ENCODE measurements at regions not wholly inside any gene's neighbourhood (a gene's known extent, or its start where the extent isn't known, plus 50 kb on each side); places are given as distances from the start of the nearest gene placed in this dataset.

DNA sequence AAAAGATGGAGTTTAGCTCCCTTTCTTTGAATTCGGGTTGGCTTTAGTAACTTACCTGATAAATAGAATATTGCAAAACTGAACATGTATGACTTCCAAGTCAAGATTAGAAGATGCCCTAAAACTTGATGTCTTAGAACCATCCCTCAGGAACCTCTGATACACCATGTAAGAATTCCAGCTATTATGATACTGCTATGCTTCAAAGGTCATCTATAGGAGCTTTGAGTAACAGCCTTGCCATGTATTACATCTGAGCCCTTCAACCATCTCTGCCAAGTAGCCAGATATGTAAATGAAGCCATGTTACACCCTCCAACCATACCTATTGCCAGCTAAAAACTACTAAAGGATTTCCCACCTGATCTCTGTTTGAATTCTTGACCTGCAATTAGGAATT is 854.2 kb downstream of the SI start:
- intact Hi-C loops (cut with DNase I, micrococcal nuclease) = no loop called here
- ATAC-seq = no peak
- no peak for DNase-seq

DNA sequence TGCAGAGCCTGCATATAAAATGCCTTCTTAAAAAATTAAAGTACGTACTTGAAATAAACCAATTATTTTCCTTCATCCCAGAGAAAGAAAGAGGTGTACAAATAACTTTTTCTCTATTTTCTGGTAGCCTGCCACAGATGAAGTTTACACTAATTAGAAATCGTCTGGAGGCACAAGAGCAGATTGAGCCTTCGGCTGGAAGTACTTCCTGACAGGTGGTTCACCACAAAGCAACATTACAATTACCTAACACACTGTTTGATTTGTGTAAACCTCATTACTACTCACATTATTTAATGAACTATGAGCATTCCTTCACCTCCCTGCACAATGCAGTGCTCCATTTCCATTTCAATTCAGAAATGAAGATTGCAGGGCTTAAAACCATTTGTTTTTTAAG is 856.1 kb downstream of the SI start:
- ATAC-seq (no peak), DNase-seq (no peak)
- intact Hi-C loops (cut with DNase I, micrococcal nuclease) = no loop called here

DNA sequence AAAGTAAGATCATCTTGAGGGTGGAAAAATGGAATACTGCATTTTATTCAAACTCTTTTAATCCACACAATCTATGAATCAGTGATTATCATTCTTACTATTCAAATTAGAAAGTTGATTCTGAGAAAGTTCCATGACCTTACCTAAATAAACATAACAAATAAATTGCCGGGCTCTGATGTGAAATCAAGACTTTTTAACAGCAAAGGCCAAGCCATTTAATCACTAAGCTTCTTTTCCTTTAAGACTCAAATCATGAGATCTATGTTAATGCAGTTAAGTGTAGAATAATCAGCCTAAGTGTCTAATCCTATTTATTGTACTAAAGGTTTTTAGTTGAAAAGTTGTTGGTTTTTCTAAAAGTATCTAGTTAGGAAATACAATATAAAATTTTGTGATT is 857.0 kb downstream of the SI start:
- intact Hi-C loops (cut with DNase I, micrococcal nuclease) = no loop called here
- no peak for ATAC-seq
- DNase-seq = no peak

DNA sequence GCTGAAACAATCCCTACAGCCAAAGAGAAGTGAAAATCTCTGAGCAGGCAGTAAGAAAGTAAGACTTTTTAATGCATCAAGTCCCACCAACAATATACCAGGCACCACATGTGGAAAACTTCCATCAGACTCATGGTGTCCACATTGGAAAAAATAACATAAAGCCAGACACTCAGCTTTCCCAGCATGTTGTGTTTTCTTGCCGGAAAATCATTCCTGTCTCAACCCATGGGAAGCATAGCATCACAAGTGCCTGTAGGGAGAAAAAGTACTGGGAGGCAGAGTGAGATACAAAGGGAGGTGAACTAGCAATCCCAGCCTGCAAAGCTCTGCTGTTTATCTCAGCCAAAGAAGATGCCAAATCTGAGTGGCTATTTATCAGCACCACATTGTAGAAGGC is 868.9 kb downstream of the SI start:
- DNase-seq (no peak), ATAC-seq (no peak)
- intact Hi-C loops (cut with DNase I, micrococcal nuclease) = no loop called here

DNA sequence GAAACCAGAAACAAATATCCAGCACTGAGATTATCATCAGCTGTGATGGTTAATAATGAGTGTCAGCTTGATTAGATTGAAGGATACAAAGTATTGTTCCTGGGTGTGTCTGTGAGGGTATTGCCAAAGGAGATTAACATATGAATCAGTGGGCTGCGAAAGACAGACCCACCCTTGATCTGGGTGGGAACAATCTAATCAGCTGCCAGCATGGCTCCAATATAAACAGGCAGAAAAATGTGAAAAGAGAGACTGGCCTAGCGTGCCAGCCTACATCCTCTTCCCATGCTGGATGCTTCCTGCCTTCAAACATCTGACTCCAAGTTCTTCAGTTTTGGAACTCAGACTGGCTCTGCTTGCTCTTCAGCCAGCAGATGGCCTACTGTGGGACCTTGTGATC is 869.5 kb downstream of the SI start:
- ATAC-seq = no peak
- intact Hi-C loops (cut with DNase I, micrococcal nuclease) = no loop called here
- DNase-seq = no peak

DNA sequence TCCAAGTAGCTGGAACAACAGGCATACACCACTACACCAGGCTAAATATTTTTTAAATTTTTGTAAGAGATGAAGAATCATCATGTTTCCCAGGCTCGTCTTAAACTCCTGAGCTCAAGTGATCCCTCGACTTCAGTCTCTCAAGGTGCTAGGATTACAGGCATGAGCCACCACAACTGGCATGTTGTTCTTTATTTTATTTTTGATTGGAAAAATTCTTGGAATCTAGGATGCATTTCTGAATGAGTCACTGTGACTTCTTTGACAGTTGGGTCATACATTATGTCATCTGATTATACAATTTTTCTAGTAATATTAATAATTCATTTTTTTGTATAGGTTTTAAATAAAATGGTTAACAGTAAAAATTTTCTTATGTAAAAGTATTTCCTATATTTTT is 870.2 kb downstream of the SI start:
- ATAC-seq (no peak), DNase-seq (no peak)
- intact Hi-C loops (cut with DNase I, micrococcal nuclease) = no loop called here

DNA sequence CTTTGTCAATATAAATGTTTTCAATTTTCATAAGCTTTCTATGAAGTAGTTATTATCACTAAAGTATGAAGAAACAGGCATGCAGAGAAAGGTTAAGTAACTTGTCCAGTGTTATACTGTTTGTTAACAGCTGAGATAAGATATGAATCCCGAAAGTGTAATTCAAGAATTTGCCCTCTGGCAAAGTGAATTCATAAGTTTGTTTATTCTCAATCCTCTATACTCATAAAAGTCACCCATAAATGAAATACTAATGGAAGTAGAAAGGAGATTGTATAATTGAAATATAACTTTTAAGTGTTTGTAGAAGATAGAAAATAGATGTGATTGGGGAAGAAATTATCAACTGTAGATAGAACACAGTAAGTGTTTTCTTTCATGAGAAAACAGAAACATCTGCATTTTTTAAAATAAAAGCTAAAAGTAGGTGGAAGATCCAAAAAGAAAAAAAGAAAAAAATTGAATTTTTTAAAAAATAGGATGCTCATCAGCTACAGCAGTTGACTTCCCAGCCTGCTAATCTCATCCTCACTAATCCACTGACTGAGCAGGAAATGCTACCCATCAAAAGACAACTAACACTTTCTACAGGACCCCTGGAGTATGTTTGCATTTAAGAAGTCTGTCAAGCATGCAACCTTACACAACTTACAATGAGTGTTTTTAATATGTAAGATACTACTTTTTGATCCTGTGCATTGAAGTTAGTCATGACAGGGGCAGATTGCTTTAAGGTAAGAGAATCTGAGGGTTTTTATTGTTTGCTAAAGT is 878.1 kb downstream of the SI start:
- intact Hi-C loops (cut with DNase I, micrococcal nuclease) = no loop called here
- ATAC-seq (no peak), DNase-seq (no peak)

DNA sequence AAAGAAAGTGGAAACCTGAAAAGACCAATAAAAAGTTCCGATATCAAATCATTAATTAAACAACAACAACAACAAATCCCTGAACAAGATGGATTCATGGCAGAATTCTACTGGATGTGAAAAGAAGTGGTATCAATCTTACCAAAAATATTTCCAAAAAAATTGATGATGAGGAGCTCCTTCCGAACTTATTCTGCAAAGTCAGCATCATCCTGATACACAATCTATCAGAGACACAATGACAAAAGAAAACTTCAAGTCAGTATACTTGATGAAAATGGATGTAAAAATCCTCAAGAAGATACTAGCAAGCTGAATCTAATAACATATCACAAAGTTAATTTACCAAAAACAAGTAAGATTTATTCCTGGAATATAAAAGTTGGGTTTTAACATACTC is 881.8 kb downstream of the SI start:
- intact Hi-C loops (cut with DNase I, micrococcal nuclease) = no loop called here
- DNase-seq = no peak
- no peak for ATAC-seq

DNA sequence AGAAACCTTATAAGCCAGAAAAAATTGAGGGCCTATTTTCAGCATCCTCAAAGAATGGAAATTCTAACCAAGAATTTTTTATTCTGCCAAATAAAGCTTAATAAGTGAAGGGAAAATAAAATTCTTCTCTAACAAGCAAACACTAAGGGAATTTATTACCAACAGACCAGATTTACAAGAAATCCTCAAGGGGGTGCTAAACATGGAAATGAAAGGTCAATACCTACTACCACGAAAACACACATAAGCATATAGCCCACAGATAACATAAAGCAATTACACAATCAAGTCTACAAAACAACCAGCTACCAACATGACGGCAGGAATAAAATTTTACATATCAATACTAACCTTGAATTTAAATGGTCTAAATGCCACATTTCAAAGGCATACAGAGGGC is 883.5 kb downstream of the SI start:
- intact Hi-C loops (cut with DNase I, micrococcal nuclease) = no loop called here
- DNase-seq = no peak
- ATAC-seq = no peak

DNA sequence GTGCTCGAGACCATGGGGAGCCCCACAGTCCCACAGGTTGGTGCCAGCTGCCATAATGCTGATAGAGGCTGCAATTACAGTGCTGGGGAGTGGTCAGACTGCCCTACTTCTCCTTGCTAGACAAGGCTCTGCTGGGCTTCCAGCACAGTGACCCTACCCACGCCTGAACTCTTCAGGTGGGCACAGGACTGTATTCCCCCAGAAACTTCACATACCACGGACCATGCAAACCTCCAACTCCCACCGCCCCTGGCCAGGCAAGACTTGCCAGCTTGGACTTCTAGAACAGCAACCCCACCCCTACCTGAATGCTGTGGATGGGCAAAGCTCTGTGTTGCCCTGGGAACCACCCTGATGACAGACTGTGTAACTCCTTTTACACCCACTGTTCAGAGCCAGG is 885.3 kb downstream of the SI start:
- DNase-seq (no peak), ATAC-seq (no peak)
- intact Hi-C loops (cut with DNase I, micrococcal nuclease) = no loop called here

DNA sequence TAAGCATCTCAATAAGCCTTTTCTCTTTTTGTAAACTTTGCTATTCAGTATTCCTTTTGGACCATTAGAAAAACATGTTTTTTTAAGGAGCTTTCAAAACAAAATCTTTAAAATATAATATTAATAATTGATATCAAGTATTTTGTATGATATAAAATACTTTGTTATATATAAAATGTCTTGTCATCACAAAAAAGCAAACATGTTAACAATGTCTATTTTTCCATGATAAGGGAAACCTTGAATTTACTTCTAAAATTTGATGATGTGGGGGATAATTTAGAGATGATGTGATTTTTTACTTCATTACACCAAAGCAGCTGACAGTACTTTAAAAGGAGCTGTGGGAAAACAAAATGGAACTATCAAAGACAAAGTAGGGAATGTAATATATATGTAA is 887.7 kb downstream of the SI start:
- intact Hi-C loops (cut with DNase I, micrococcal nuclease) = no loop called here
- DNase-seq (no peak), ATAC-seq (no peak)

DNA sequence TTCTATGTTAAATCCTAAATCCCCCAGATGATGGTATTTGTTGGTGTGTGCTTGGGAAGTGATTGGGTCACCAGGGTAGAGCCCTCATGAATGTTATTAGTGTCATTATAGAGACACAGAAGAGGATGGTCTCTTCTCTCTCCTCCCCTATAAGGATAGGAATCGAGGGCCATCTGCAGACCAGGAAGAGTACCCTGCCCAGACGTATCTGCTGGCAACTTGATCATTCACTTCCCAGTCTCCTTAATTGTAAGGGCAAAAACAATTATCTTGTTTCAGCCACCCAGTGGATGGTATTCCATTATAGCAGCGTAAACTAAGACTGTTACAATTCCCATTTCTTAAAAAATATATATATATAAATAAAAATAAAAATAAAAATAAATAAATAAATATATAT is 892.2 kb downstream of the SI start:
- intact Hi-C loops (cut with DNase I, micrococcal nuclease) = no loop called here
- no peak for DNase-seq
- no peak for ATAC-seq

DNA sequence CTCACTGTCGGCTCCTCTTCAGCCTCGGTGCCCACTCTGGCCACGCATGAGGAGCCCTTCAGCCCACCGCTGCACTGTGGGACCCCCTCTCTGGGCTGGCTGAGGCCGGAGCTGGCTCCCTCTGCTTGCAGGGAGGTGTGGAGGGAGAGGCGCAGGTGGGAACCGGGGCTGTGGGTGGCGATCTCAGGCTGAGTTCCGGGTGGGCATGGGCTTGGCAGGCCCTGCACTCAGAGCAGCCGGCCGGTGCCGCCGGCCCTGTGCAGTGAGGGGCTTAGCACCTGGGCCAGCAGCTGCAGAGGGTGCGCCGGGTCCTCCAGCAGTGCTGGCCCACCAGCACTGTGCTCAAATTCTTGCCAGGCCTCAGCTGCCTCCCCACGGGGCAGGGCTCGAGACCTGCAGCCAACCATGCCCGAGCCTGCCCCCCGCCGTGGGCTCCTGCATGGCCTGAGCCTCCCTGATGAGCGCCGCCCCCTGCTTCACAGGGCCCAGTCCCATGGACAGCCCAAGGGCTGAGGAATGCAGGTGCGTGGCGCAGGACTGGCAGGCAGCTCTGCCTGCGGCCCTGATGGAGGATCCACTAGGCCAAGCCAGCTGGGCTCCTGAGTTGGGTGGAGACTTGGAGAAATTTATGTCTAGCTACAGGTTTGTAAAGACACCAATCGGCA is 899.1 kb downstream of the SI start:
- intact Hi-C loops (cut with DNase I, micrococcal nuclease) = no loop called here
- no peak for DNase-seq
- no peak for ATAC-seq

DNA sequence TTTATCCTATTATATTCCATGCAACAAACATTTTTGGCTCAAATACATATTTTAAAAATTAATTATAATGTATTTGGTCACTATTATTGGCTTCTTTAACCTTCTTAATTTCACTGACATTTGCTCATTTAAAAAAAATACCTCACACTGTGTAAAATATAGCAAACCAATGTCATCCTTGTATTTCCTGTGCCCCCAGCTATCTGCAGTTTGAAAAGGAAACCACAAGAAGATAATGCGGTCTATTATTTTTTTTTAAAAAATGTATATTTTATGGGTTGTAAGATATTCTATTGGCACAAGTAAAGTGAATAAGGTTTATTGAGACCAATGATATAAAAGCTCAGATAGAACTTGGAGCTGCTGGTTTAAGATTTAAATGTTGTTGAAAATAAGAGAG is 904.2 kb downstream of the SI start:
- no peak for DNase-seq
- intact Hi-C loops (cut with DNase I, micrococcal nuclease) = no loop called here
- ATAC-seq = no peak

DNA sequence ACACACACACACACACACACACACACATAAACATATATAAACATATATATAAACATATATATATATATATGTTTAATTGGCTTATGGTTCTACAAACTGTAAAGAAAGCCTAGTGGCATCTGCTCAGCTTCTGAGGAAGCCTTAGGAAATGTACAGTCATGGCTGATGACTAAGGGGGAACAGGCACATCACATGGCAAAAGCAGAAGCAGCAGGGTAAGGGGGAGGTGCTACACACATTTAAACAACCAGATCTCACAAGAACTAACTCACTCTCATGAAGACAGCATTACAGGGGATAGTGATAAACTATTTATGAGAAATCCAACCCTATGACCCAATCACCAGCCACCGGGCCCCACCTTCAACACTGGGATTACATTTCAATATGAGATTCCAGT is 922.9 kb downstream of the SI start:
- ATAC-seq (no peak), DNase-seq (no peak)
- intact Hi-C loops (cut with DNase I, micrococcal nuclease) = no loop called here

DNA sequence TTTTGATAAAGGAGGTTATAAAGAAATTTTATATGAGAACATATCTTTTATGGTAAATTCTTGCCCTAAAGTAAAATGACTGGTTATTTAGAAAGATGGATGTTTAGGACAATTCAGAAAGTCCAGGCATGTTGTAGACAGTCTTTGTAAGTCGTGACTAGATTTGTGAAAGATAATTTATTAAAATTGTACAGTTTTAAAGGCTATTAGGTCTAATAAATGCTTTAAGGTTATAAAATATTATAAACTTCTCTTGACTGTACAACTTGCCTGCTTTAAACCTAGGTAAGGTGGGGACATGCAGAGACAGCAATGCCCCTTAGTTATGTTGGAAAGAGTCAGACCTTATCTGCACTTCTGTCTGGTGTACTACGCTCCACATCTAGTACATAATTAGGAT is 933.5 kb downstream of the SI start:
- intact Hi-C loops (cut with DNase I, micrococcal nuclease) = no loop called here
- no peak for ATAC-seq
- no peak for DNase-seq

DNA sequence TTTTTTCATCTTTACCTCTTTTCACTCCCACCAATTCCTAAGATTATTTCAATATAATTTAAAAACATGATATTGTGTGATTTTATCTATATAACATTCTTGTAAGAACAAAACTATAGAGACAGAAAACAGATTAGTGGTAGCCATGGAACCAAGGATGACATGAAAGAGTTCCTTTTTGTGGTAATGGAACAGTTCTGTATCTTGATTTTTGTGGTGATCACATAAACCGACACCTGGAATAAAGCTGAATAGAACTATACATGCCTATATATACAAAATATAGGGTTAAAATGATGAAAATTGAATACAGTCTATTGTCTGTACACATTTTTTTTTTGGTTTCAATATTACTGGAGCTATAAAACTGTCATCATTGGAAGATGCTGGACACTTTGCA is 945.4 kb downstream of the SI start:
- no peak for DNase-seq
- ATAC-seq = no peak
- intact Hi-C loops (cut with DNase I, micrococcal nuclease) = no loop called here

DNA sequence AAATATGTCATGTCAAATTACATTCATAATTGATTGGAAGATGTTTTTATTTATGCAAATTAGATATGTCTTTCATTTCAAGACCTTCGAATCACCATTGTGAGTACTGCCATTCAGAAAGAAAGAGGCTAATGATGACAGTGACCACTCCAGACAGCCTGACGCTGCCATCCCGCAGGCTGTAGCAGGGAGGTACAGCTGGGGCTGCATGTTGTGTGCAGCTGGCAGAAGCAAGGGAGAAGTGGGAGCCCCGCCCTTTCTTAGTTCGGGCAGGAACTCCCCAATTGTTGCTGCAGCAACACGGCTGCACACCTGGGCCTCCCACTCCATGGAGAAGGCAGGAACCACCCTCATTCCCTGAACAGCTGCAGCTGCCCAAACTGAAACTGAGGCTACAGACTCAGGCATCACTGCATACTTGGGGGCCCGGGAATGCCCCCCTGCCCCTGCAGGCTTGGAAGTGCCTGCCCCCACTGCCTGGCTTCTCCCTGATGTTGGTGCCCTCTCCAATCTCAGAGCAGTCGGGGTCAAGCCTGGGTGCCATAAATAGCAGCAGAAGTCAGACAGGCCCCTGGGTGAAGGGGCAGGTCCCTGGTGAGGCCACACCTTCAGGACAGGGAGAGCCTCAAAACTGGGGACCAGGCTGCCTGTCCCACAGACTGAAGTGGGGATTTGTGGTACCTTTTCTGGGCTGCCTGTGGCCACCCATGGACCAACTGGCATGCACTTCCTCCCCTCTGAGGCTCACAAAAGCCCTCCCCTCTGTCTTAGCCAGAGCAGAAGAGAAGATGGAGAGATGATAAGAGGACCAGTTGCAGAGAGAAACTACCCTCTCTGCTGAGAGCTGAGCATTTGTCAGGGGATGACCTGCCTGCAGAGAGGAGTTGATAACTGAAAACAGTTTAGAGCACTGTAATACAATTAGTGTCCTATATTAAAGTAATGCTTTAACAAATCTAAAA is 964.6 kb downstream of the SI start:
- ATAC-seq (no peak), DNase-seq (no peak)
- intact Hi-C loops (cut with DNase I, micrococcal nuclease) = no loop called here

DNA sequence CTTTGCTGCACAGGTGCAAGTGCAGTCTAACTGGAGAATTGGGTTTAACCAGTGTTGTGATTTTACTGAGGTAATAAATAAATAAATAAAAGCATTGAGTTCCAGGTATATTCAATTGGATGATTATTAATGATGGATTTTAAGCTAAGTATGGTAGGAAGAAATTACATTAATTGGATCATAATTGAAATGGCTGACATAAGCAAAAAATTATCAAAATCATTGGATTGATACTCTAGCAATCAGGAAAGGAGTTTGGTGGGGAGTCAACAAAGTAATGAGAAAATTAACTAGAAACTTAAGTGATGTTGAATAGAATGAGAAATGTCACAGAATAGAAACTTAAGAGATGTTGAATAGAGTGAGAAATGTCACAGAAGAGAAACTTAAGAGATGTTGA is 981.9 kb downstream of the SI start:
- DNase-seq (no peak), ATAC-seq (no peak)
- intact Hi-C loops (cut with DNase I, micrococcal nuclease) = no loop called here

DNA sequence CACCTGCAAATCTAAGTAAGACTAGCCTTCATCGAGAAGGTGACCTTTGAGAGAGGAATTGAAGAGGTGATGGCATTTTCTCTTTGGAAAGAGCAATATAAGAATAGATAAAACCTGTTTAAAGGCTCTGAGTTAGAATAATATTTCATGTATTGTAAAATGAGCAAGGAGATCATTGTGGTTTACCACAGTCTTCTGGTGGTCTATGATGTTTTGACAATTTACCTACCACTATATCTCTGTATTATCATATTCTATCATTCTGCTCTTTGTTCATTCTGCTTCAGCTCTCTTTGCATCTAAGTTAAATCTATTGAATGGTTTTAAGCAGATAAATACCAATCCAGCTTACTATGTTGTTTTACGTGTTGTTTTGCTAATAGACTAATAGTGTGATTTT is 982.3 kb downstream of the SI start:
- ATAC-seq = no peak
- DNase-seq = no peak
- intact Hi-C loops (cut with DNase I, micrococcal nuclease) = no loop called here
